SKM-1 treated with dmso at 0.1 percent for 144 hours (cell line): ENCODE measurements at regions not wholly inside any gene's neighbourhood (a gene's known extent, or its start where the extent isn't known, plus 50 kb on each side); places are given as distances from the start of the nearest gene placed in this dataset.
"Not testable (repeated sequence)": the region's sequence is repeated elsewhere in the genome, so short reads cannot be mapped to it uniquely, and the experiment has no call there.

ENCODE experiments used
- DNase-seq: peaks from one replicate; lab custom pipeline; 2025; ENCODE audit not compliant: unreplicated experiment; lab: John Stamatoyannopoulos, UW

DNA sequence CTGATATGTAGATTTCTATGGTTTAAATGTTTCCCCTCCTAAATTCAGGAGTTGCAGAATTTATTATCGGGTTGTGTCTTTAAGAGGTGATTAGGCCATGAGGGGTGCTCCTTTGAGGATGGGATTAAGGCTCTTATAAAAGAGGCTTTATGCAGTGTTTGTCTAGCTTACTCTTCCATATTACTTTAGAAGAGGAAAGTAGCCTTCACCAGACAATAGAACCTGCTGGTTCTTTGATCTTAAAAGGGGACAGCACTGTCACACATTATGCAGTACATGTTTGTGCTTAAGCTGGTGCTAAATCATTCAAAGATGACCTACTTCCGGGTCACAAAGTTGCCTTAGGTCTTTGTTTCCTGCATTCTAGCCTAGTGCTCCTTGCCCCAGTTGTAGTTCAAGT is 81.0 kb downstream of the CPXCR1 start:
- DNase-seq, result no peak

DNA sequence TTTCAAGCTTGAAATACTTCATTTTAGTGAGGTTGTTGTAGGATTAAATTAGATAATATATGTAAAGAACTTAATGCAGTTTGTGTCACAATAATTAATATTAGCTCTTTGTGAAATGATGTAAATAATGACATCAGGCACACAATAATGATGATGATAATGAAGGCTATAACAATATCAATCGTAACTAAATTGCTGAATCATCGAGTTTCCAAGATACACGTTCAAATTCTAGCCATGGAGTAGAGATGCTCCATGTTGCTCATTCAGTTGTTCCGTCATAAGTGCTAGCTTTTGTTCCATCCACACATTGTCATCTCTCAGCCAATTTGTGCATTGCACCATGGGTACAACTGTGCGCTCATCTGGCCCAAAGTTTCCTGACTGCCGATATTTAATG is 83.1 kb downstream of the CPXCR1 start:
- DNase-seq, result no peak

DNA sequence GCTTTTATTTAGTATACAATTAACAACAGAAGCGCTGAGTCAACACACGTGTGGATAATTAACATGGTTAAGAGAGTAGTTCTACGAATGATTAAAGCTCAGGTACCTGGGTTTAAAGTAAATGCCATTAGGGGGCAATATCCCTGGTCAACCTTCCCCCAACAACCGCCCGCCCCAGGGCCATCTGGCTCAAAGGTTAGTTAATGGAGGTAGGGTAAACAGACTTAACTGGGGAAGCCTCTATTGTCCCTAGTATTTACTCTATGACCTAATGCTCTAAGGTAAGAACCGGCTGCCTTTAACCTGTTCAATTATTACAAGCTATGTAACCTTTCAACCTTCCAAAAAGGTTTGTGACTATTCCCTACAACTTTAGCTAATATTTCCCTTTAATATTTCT is 90.7 kb downstream of the CPXCR1 start:
- DNase-seq, result not testable (repeated sequence)

DNA sequence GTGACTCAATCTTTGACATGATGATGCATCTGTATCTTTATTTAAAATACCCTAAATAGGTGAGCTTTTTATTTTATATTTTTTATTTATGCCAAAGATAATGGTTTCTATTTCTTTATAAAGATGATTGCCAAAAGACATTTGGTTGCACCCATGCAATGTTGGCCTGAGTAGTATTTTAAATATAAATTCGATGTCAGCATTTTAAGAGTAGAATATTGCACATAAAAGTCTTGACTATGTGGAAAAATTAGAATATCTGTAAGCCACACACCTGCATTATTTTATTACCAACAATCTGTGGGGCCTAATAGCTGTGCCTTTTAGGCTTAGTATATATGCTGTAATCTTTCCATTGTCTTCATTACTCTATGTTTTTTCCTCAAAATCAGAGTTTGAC is 91.4 kb downstream of the CPXCR1 start:
- DNase-seq, result no peak

DNA sequence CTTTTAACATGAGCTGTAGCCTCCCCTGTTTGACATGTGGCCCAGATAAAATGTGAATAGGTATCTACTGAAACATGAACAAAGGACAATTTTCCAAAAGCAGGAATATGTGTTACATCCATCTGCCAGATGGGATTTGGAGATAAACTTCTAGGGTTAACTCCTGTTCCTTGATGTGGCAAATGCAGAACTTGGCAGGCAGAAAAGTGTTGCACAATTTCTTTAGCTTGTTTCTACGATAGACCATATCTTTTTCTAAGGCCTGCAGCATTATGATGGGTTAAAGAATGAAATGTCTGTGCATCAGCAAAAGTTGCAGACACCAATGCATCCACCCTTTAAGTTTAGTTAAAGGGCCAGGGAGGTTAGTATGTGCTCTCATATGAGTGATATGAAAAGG is 96.8 kb downstream of the CPXCR1 start:
- not testable (repeated sequence) for DNase-seq

DNA sequence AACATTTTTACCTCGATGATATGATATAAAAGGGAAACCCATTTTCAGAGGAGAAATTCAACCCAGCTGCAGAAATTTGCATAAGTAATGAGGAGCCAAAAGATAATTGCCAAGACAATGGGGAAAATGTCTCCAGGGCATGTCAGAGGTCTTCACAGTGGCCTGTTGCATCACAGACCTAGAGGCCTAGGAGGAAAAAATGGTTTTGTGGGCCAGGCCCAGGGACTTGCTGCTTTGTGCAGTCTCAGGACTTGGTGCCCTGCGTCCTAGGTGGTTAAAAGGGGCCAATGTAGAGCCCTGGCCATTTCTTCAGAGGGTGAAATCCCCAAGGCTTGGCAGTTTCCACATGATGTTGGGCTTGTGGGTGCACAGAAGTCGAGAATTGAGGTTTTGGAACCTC is 106.9 kb downstream of the CPXCR1 start:
- DNase-seq, result no peak

DNA sequence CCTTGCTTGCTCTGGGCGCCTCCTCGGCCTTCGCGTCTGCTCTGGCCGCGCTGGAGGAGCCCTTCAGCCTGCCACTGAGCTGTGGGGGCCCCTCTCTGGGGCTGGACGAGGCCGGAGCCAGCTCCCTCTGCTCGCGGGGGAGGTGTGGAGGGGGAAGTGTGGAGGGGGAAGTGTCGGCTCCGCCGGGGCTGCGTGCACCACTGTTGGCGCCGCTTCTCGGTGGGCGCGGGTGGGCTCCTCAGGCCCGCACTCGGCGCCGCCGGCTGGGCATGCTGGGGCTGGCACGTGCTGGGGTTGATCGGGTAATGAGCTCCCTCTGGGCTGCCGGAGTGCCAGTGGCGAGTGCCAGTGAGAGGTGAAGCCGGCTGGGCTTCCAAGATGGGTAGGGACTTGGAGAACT is 116.7 kb downstream of the CPXCR1 start:
- DNase-seq, result no peak

DNA sequence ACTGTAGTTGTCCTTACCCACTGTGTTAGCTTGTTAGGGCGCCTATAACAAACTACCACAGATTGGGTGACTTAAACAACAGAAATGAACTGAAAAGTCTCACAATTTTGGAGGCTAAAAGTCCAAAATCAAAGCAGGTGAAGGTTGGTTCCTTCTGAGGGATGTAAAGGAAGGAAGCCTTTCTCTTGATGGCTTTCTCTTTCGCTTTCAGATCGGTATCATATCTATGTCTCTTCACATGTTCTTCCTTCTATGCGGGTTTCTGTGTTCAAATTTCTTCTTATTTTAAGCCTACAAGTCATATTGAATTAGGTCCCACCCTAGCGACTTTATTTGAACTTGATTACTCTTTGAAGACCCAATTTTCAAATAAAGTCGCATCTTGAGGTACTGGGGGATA is 118.6 kb downstream of the CPXCR1 start:
- no peak for DNase-seq

DNA sequence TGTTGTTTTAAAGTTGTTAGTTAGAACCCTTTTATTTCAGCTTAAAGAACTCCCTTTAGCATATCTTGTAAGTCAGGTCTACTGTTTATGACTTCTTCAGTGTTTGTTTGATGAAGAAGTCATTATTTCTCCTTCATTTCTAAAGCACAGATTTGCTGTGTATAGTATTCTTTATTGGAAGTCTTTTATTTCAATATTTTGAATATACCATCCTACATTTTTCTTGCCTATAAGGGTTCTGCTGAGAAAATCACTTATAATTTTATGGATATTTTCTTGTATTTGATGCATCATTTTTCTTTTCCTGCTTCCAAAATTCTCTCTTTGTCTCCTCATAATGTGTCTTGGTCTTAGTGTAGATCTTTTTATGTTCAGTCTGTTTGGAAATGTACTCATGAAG is 134.5 kb downstream of the CPXCR1 start:
- no peak for DNase-seq

DNA sequence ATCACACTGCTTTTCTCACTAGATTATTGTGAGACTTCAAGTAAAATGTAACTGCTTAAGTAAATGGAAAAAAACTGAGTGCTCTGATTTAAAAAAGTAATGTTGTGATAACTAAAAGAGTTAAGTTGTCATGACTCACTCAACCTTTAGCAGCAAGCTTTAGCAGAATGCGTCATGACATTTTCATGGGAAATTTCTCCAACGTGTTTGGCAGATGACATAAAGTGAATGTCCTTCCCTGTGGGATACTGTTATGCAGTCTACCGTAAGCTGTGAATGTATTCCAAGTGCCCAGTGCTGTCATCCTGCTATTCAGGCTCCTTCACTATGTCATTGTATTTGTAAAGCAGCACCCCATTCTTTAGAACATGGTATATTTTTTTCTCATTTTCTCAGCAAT is 136.2 kb downstream of the CPXCR1 start:
- no peak for DNase-seq

DNA sequence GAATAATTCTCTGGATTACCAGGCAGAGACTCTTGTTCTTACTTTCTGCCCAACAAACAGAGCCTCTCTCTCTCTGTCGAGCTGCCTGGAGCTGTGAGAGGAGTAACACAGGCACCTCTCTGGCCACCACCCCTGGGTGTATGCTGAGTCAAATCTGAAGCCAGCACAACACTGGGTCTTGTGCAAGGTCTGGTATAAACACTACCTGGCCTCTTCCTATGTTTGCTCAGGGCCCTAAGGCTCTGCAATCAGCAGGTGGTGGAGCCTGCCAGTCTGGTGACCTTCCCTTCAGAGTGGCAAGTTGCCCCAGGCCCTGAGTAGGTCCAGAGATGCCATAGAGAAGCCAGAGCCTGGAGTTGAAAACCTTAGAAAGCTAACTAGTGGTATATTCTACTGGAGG is 139.9 kb downstream of the CPXCR1 start:
- DNase-seq, result no peak

DNA sequence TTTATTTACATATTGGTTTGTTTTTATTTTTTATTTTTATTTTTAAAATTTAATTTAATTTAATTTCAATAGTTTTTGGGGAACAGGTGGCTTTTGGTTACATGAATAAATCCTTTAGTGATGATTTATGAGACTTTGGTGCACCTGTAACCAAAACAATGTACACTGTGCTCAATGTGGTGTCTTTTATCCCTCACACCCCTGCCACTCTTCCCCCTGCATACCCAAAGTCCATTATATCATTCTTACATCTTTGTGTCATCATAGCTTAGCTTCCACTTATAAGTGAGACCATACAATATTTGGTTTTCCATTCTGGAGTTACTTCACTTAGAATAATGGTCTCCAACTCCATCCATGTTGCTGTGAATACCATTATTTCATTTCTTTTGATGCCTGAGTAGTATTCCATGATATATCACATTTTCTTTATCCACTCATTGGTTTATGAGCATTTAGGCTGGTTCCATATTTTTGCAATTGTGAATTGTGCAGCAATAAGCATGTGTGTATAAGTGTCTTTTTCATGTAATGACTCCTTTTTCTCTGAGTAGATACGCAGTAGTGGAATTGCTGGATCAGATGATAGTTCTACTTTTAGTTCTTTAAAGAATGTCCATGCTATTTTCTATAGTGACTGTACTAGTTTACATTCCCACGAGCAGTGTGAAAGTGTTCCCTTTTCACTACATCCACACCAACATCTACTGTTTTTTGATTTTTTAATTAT is 157.1 kb downstream of the CPXCR1 start:
- no peak for DNase-seq

DNA sequence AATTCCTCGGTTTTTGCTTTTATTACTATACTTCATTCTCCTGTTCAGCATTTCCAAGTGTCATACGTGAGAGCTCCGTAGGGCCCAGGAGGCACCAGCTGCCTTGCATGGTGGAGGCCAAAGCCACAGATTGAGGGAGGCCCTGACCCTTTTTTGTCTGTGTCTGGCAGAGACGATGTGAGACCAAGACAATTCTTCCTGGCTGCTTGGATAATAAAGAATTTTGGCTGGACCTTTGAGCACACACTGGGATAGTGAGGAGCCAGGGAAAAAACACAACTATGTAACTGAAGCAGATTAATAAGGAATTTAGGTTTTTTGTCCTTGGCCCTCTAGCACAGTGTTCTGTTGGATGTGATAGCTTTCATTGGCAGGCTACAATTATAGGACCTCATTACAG is 161.0 kb downstream of the CPXCR1 start:
- DNase-seq, result no peak

DNA sequence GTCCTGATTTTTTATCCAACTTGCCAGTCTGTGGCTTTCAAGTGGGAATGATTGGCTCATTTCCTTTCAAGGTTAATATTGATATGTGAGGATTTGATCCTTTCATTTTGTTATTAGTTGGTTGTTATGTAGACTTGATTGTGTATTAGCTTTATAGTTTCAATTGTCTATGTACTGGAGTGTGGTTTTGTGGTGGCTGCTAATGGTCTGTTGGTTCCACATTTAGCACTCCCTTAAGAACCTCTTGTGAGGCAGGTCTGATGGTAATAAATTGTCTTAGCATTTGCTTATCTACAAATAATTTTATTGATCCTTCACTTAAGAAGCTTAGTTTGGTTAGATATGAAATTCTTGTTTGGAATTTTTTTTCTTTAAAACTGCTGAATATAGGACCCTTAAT is 190.6 kb downstream of the CPXCR1 start:
- DNase-seq, result no peak

DNA sequence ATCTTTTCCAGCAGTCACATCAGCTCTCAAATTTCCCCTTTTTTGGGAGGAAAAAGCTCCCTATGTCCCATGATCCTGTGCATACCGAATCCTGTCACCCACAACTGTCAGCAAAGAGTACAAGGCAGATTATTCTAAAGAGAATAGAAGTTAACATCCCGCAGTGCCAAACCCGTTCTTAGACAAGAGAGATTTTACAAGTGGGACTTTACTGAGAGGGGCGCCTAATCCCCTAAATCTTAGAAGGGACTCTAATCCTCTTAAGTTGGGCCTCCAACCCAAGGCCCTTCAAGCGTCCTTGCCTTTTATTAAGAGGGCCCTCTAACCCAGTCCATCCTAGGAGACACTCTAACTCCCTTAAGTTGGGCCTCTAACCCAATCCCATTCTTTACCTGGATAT is 193.9 kb downstream of the CPXCR1 start:
- DNase-seq, result no peak

DNA sequence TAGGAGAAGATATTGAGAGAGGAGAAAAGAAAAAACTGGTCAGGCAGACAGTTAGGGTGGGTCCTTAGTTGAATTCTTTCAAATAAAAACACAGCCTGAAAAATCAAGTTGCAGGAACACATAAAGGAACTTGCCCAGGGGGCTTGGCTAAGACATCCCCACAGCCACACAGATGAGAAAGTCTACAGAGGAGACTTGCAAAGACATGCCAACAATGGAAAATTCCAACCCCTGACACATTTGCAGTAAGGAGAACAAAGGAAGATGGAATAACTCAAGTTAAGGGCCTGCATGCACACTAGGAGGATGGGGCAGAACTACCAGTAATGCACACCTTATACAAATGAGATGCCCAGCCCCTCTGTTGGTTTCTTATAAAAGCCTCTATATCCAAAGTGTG is 197.6 kb downstream of the CPXCR1 start:
- no peak for DNase-seq

DNA sequence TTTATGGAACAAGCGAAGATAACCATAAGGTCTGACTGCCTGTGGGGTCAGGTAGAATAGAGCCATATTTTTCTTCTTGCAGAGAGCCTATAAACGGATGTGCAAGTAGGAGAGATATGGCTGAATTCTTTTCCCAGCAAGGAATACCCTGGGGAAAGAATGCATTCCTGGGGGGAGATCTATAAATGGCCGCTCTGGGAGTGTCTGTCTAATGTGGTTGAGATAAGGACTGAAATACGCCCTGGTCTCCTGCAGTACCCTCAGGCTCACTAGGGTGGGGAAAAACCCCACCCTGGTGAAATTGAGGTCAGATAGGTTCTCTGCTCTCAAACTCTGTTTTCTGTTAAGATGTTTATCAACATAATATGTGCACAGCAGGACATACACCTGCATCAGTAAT is 209.0 kb downstream of the CPXCR1 start:
- DNase-seq, result not testable (repeated sequence)

DNA sequence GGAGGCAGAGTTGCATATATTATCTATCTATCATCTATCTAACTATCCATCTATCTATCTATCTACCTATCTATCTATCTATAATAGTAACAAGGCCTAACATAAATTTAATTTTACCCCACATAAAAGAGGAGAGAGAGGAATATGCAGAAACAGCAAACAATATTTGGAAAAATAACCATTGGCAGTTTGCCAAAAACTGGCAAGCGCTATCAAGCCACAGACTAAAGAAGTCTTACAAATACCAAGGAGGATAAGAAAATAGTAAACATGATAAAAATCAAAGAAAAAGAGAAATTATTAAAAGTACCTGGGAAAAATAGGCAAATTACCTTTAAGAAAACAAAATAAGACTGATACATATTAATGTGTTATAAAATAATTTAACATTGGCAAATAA is 230.8 kb downstream of the CPXCR1 start:
- no peak for DNase-seq

DNA sequence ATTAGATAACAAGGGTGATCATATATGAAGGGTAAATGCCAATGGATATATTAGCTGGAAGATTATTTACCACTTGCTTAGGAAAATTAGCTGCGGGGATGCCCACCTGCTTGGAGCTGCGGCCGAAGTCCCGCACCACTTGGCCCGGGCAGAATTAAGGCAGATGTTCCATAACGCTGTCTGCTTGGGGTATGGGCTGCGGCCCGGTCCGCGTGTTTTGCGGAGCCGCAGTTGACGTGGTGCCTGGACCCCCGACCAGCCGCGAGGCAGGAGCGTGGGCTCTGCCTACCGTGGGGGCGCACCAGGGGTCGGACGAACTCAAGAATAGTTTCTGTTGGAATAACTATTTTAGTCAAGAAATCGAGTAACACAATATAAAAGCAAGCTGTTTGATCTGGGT is 235.2 kb downstream of the CPXCR1 start:
- DNase-seq, result no peak

DNA sequence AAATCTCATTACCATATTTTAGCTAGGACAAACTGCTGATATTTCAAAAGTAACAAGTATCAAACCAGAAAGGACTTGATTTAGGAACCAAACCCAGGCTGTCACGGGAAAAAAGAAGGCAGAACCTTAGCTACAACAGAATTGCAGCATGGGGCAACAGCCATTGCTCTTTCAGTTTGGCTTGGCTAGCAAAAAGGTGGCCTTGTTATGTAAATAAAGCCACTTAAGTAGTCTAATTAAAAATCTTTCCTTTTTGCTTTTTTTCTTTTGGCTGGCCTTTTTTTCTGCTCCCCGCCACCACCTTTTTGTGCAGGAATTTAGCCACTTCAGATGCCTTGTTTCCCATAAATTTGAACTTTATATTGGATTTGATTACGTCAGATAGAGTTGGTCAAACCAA is 235.9 kb downstream of the CPXCR1 start:
- DNase-seq, result no peak

DNA sequence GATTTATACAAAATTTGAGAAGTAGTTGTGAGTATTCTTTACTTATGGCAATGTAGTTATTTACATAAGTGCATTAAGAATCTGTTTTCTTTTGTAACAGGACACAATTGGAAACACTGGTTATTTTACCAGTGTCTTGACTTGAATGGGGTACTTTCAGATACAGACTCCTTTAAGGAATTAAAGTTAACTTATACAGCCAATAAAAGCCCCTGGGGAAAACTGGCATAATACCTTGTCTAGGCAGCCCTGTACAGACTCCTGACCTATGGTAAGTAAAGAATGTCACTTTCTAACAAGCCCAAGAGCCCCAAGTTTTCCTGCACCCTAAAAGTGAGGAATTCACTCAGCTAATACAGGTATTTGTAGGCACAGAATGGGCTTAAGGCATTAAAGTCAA is 241.8 kb downstream of the CPXCR1 start:
- no peak for DNase-seq

DNA sequence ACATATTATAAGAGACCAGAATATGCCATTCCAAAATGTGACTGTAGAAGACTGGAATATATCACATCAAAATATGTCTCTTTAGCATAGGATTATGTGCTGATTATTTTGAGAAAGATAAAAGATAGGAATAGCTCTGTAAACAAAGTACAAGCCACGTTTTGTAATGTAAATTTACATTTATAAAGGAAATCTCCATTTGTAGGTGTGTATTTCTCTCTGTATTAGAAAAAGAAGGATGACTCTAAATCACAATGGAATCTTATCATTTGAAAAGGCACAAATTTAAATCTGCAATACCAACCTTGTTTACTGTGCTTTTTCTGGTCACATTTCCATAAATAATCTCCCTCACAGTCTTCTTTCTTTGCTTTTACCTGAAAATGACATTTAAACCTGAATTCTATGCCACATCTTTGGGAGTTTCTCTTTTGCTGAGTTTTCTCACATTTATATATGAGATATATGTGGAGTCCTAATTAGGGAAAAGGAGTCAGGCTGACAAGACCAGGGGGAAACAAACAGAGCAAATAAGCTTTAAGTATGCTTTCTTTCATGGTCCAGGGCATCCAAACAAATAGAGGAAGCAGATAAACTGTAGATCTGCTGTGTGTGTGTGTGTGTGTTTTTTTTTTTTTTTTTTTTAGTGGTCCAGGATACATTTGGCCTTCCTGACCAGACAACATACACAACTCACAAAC is 244.0 kb downstream of the CPXCR1 start:
- no peak for DNase-seq

DNA sequence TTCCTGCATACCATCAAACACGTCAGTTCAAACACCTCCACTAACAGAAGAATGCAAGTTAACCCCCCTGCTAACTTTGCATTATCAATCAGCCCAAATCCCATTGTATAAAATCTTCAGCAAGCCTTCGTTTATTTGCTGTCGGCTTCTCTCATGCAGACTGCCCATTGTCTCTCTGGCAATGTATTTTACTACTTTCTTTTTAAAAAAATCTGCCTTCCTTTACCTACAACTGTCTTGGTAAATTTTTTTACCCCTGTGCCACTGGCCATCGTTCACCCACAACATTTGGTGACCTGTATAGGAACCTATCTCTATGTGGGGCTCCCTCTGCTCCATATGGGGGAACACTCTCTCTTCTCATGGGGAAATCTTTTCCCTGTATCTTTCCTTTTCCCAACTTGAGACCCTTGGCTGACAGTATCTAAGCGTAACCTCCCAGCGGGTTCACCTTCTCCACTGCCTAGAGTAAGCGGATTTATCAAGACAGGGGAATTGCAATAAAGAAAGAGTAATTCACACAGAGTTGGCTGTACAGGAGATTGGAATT is 244.6 kb downstream of the CPXCR1 start:
- DNase-seq, result no peak
